Left ventricle myocardium inferior (tissue), 1 donor: ENCODE measurements at regions not wholly inside any gene's neighbourhood (a gene's known extent, or its start where the extent isn't known, plus 50 kb on each side); places are given as distances from the start of the nearest gene placed in this dataset.
"Not testable (repeated sequence)": the region's sequence is repeated elsewhere in the genome, so short reads cannot be mapped to it uniquely, and the experiment has no call there.

Experiments
- DNase-seq: peaks from one replicate; pipeline ENCODE4 v3.0.0-alpha.2; 2020
- H3K27ac ChIP-seq: fragments of 200-600 bp; replicated peaks from 2 replicates; pipeline ENCODE4 v1.8.0; 2021
- H3K27me3 ChIP-seq: fragments of 200-600 bp; 2 replicates; pipeline ENCODE4 v1.8.0; 2021; ENCODE audit warnings: low read depth
- H3K36me3 ChIP-seq: fragments of 200-600 bp; 2 replicates; pipeline ENCODE4 v1.8.0; 2021
- H3K4me1 ChIP-seq: fragments of 200-600 bp; 2 replicates; pipeline ENCODE4 v1.8.0; 2021
- H3K4me3 ChIP-seq: fragments of 200-600 bp; 2 replicates; pipeline ENCODE4 v1.8.0; 2021; ENCODE audit warnings: mild to moderate bottlenecking, moderate library complexity
- H3K9me3 ChIP-seq: fragments of 200-600 bp; replicated peaks from 2 replicates; pipeline ENCODE4 v1.8.0; 2021
- CTCF ChIP-seq: fragments of 200-600 bp; IDR thresholded peaks from 2 replicates; pipeline ENCODE4 v1.8.0; 2021; ENCODE audit warnings: antibody characterized with exemption, mild to moderate bottlenecking, borderline replicate concordance
- intact Hi-C: fragments of 100-400 bp; cut with micrococcal nuclease; formaldehyde crosslinking; loops from one replicate; pipeline ENCODE4 v1.11.0; 2022
- donor health status: DM: no; HTN: yes; CAD: no; lungs with severe emphysema.

GRCh38 chr1:29756901-29757725 lies 520.8 kb downstream of the PTPRU start:
- H3K27ac ChIP-seq = no peak overlapping the region
- no peak for DNase-seq
- H3K4me1 ChIP-seq = no peaks in the 10 kb centered on the region
- no peaks in the 10 kb centered on the region for H3K36me3 ChIP-seq
- H3K9me3 ChIP-seq = no peaks in the 10 kb centered on the region
- no peak for TF ChIP-seq CTCF
- intact Hi-C loops = no loop called here
- no peak overlapping the region for H3K4me3 ChIP-seq
- peaks cover 76% of the 10 kb centered on the region for H3K27me3 ChIP-seq

- no peaks in the 10 kb centered on the region for H3K36me3 ChIP-seq
- no peak for DNase-seq
Observed at GRCh38 chr1:29756498-29756897, 520.2 kb downstream of the PTPRU start.

GRCh38 chr1:29756085-29756484 lies 519.8 kb downstream of the PTPRU start:
- no peak for TF ChIP-seq CTCF
- no peaks in the 10 kb centered on the region for H3K36me3 ChIP-seq
- DNase-seq = no peak
- H3K27ac ChIP-seq = no peak overlapping the region
- H3K27me3 ChIP-seq = peaks cover 76% of the 10 kb centered on the region
- no peaks in the 10 kb centered on the region for H3K9me3 ChIP-seq
- no peak overlapping the region for H3K4me3 ChIP-seq
- intact Hi-C loops = no loop called here
- no peaks in the 10 kb centered on the region for H3K4me1 ChIP-seq

More at GRCh38 chr1:29756498-29756897, 520.2 kb downstream of the PTPRU start:
- no peak for TF ChIP-seq CTCF
- no peak overlapping the region for H3K4me3 ChIP-seq
- H3K9me3 ChIP-seq = no peaks in the 10 kb centered on the region
- intact Hi-C loops = no loop called here
- no peaks in the 10 kb centered on the region for H3K4me1 ChIP-seq
- peaks cover 76% of the 10 kb centered on the region for H3K27me3 ChIP-seq
- no peak overlapping the region for H3K27ac ChIP-seq

GRCh38 chr1:29755412-29756015 lies 519.2 kb downstream of the PTPRU start:
- H3K36me3 ChIP-seq, H3K4me1 ChIP-seq, H3K27ac ChIP-seq, intact Hi-C loops, DNase-seq, H3K9me3 ChIP-seq, H3K4me3 ChIP-seq: not testable (repeated sequence)
- H3K27me3 ChIP-seq = peaks cover 76% of the 10 kb centered on the region

GRCh38 chr1:29754573-29755375 lies 518.5 kb downstream of the PTPRU start:
- Histone ChIP-seq H3K4me3 (no peak overlapping the region), H3K36me3 (no peaks in the 10 kb centered on the region), H3K27me3 (peaks cover 70% of the 10 kb centered on the region), H3K9me3 (no peaks in the 10 kb centered on the region), H3K4me1 (no peaks in the 10 kb centered on the region), H3K27ac (no peak overlapping the region)
- intact Hi-C loops = no loop called here
- TF ChIP-seq CTCF = no peak
- DNase-seq = no peak
